ENCODE measurements at regions not wholly inside any gene's neighbourhood (a gene's known extent, or its start where the extent isn't known, plus 50 kb on each side); places are given as distances from the start of the nearest gene placed in this dataset.
"Not testable (repeated sequence)": the region's sequence is repeated elsewhere in the genome, so short reads cannot be mapped to it uniquely, and the experiment has no call there.

GRCh38 chr22:23396362-23397007 is 183.6 kb downstream of the IGLL1 start:
- DNase-seq (ENCODE audit: low spot score): no peak

GRCh38 chr22:23395530-23396361 is 184.3 kb downstream of the IGLL1 start:
- Histone ChIP-seq H3K9me3 (no peaks in the 10 kb centered on the region), H3K27me3 (replicated peaks; ENCODE audit: insufficient read depth) (no peaks in the 10 kb centered on the region), H3K4me3 (no peak overlapping the region), H3K36me3 (no peaks in the 10 kb centered on the region), H3K27ac (no peak overlapping the region), H3K4me1 (ENCODE audit: control insufficient read depth in 1 of 2, low read depth in 2 of 2) (no peaks in the 10 kb centered on the region)
- DNase-seq (ENCODE audit: low spot score): no peak
- no peak for TF ChIP-seq CTCF (IDR thresholded peaks at IDR 0.05)
- no peak for ATAC-seq (ENCODE audit: insufficient number of reproducible peaks, low FRiP score, low read depth)

More at GRCh38 chr22:23396362-23397007, 183.6 kb downstream of the IGLL1 start:
- Histone ChIP-seq H3K4me1 (ENCODE audit: control insufficient read depth in 1 of 2, low read depth in 2 of 2) (no peaks in the 10 kb centered on the region), H3K27ac (no peak overlapping the region), H3K27me3 (replicated peaks; ENCODE audit: insufficient read depth) (no peaks in the 10 kb centered on the region), H3K9me3 (no peaks in the 10 kb centered on the region), H3K4me3 (no peak overlapping the region), H3K36me3 (no peaks in the 10 kb centered on the region)
- no peak for ATAC-seq (ENCODE audit: insufficient number of reproducible peaks, low FRiP score, low read depth)
- no peak for TF ChIP-seq CTCF (IDR thresholded peaks at IDR 0.05)

- Histone ChIP-seq H3K4me1 (ENCODE audit: control insufficient read depth in 1 of 2, low read depth in 2 of 2) (no peaks in the 10 kb centered on the region), H3K4me3 (no peak overlapping the region), H3K36me3 (no peaks in the 10 kb centered on the region), H3K27ac (no peak overlapping the region), H3K27me3 (replicated peaks; ENCODE audit: insufficient read depth) (no peaks in the 10 kb centered on the region), H3K9me3 (no peaks in the 10 kb centered on the region)
- no peak for TF ChIP-seq CTCF (IDR thresholded peaks at IDR 0.05)
- ATAC-seq (ENCODE audit: insufficient number of reproducible peaks, low FRiP score, low read depth) (no peak), DNase-seq (ENCODE audit: low spot score) (no peak)
Observed at GRCh38 chr22:23394525-23395326, 185.4 kb downstream of the IGLL1 start.

- TF ChIP-seq CTCF (IDR thresholded peaks at IDR 0.05): no peak
- ATAC-seq (ENCODE audit: insufficient number of reproducible peaks, low FRiP score, low read depth) (no peak), DNase-seq (ENCODE audit: low spot score) (no peak)
- H3K27me3 ChIP-seq (replicated peaks; ENCODE audit: insufficient read depth): no peaks in the 10 kb centered on the region
- no peak overlapping the region for H3K4me3 ChIP-seq
- no peaks in the 10 kb centered on the region for H3K36me3 ChIP-seq
- no peaks in the 10 kb centered on the region for H3K9me3 ChIP-seq
- H3K4me1 ChIP-seq (ENCODE audit: control insufficient read depth in 1 of 2, low read depth in 2 of 2): no peaks in the 10 kb centered on the region
- no peak overlapping the region for H3K27ac ChIP-seq
Observed at GRCh38 chr22:23393721-23394320, 186.3 kb downstream of the IGLL1 start.

- H3K36me3 ChIP-seq; ATAC-seq (ENCODE audit: insufficient number of reproducible peaks, low FRiP score, low read depth); DNase-seq (ENCODE audit: low spot score); H3K27me3 ChIP-seq (replicated peaks; ENCODE audit: insufficient read depth); H3K27ac ChIP-seq; H3K4me3 ChIP-seq; H3K4me1 ChIP-seq (ENCODE audit: control insufficient read depth in 1 of 2, low read depth in 2 of 2); H3K9me3 ChIP-seq: not testable (repeated sequence)
Observed at GRCh38 chr22:23393199-23393598, 186.9 kb downstream of the IGLL1 start.
